GM18858 (cell line): ENCODE measurements at regions not wholly inside any gene's neighbourhood (a gene's known extent, or its start where the extent isn't known, plus 50 kb on each side); places are given as distances from the start of the nearest gene placed in this dataset.
"Not testable (repeated sequence)": the region's sequence is repeated elsewhere in the genome, so short reads cannot be mapped to it uniquely, and the experiment has no call there.

ENCODE experiments used
- ATAC-seq: cut with Tn5 transposase; IDR thresholded peaks from one replicate; pipeline ENCODE4 v1.9.1; 2021; ENCODE audit not compliant: unreplicated experiment

GRCh38 chr5:83810511-83810910 is 89.9 kb upstream of the HAPLN1 start:
- no peak for ATAC-seq

DNA sequence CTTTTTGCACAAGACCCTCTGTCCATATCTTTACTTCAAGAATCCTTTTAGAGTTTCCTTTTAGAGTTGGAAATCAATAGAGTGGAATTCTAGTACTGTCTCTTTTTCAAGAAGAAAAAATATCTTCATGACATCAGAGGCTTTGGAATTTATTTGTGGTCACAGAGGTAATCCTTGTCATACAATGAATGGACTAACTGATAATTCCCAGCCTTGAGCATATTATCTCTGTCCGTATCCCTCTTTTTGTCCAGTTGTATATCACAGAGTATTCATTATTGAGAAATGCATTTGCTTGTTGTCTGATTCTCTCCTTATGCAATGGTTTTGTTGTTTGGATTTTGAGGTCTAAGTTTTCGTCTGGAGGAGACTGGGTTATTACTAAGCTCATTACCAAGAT is 82.0 kb upstream of the HAPLN1 start:
- ATAC-seq = no peak

- no peak for ATAC-seq
Measured at GRCh38 chr5:83800201-83800600, 79.5 kb upstream of the HAPLN1 start.

- not testable (repeated sequence) for ATAC-seq
Measured at GRCh38 chr5:83799020-83799419, 78.4 kb upstream of the HAPLN1 start.

GRCh38 chr5:83789371-83789770 is 68.7 kb upstream of the HAPLN1 start:
- ATAC-seq = no peak

DNA sequence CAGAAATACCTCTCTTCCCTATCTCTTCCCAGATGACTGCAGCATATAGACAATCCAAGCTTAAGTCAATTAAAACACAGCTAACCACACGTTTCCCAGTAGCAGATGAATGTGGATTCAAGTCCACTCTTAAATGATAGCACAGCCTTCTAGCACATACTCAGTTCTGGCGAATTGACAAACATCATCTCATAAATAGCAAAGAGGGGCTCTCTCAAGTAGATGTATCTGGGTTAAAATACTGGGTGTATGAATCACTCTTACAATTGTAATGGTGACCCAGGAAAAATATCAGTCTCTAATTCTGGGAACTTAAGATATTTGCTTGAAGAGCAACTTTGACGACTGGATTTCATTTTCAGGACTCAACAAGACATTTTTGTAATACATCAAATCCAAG is 67.0 kb upstream of the HAPLN1 start:
- no peak for ATAC-seq

- no peak for ATAC-seq
Measured at GRCh38 chr5:83785176-83785668, 64.6 kb upstream of the HAPLN1 start.

DNA sequence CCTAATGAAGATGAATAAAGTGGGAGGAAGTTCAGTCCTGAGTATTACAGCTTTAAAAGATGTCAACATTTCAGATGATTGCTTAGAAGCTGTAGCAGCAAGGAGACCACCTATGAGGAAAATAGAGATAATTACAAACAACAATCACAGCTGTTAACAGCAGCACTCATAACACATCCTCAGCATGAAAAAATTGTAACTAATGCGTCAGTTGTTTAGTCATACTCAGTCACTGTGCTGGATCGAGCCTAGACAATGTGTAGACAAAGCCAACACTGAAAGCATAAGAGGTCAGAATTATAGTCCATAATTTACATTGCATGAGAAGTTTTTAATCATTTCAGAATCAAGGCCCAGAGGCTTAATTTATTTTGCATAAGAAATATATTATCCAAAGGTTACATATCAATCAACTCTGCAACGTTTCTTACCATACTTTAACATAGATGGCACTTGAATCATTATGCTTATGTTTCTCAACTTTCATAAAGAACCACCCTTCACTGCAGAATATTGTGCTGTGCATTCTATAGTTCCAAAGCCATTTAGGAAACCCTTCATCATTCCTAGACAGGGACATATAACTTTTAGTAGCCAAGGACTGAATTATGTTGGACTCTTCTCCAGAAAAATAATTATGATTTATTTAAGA is 60.2 kb upstream of the HAPLN1 start:
- ATAC-seq = no peak

GRCh38 chr5:83777856-83778255 is 57.2 kb upstream of the HAPLN1 start:
- no peak for ATAC-seq

DNA sequence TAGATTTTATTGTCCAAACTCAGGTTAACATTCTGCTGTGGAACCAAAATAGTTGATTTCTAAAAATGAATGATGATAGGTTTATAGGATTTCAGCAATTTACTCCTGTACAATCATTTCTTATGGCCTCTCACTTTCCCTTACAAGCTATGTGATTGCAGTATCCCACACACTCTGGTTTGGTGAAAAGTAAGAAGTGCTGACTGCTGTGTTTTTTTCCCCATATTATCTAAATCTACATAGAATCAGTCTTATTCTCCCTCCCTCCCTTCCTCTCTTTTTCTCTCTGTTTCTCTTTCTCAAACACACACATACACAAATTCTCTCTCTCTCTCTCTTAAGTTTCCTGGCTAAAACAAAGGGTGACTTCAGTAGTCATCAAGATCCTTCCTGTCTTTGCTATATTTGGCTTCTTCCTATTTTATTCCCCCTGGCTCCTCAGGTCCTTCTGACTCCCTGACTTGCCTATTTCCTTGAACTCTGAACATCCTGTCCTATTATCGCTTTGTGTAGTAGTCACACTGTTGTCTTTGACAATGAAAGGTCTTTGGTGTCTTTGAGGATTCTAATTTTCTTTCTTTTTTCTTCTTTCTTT is 55.9 kb upstream of the HAPLN1 start:
- ATAC-seq = no peak
